ENCODE measurements at regions not wholly inside any gene's neighbourhood (a gene's known extent, or its start where the extent isn't known, plus 50 kb on each side); places are given as distances from the start of the nearest gene placed in this dataset.

- H3K9me3 Mint-ChIP-seq = no peaks in the 10 kb centered on the region
- TF ChIP-seq CTCF (conservative IDR thresholded peaks at IDR 0.05) = no peak
Observed at GRCh38 chr5:152218694-152219093, 186.4 kb downstream of the NMUR2 start.

GRCh38 chr5:152205804-152206203, 199.3 kb downstream of the NMUR2 start:
- no peaks in the 10 kb centered on the region for H3K4me1 ChIP-seq (ENCODE audit: control insufficient read depth, insufficient read depth, low read length)
- H3K4me3 Mint-ChIP-seq = no peak overlapping the region
- H3K36me3 ChIP-seq (ENCODE audit: control insufficient read depth, insufficient read depth, low read length) = no peaks in the 10 kb centered on the region
- H3K9ac ChIP-seq (ENCODE audit: extremely low read depth, low read length, poor library complexity, severe bottlenecking) = no peak overlapping the region
- no peaks in the 10 kb centered on the region for H3K4me1 Mint-ChIP-seq
- H3K27me3 ChIP-seq (ENCODE audit: control insufficient read depth, insufficient read depth, low read length, poor library complexity, severe bottlenecking) = no peaks in the 10 kb centered on the region
- DNase-seq = no peak
- no peak overlapping the region for H3K4me3 ChIP-seq (ENCODE audit: low read length)
- no peaks in the 10 kb centered on the region for H3K9me3 ChIP-seq (ENCODE audit: control insufficient read depth, low read length)
- WGBS, 2 experiments (ENCODE audit: insufficient coverage in 1 of 2, insufficient read length in 1 of 2) = 82 to 85% methylated on average over 1 of the region's 1 CpG
- no peaks in the 10 kb centered on the region for H3K27me3 Mint-ChIP-seq (ENCODE audit: insufficient read depth)
- peaks cover 3% of the 10 kb centered on the region for H3K9me3 Mint-ChIP-seq
- H3K36me3 Mint-ChIP-seq (ENCODE audit: low read depth) = no peaks in the 10 kb centered on the region
- no peak overlapping the region for H3K27ac Mint-ChIP-seq
- H3K27ac ChIP-seq (ENCODE audit: low read depth, low read length) = no peak overlapping the region
- no peak for TF ChIP-seq CTCF (conservative IDR thresholded peaks at IDR 0.05)

More at GRCh38 chr5:152218694-152219093, 186.4 kb downstream of the NMUR2 start:
- H3K4me3 ChIP-seq (ENCODE audit: low read length) = no peak overlapping the region
- peaks cover 4% of the 10 kb centered on the region for H3K27me3 Mint-ChIP-seq (ENCODE audit: insufficient read depth)
- no peak overlapping the region for H3K27ac Mint-ChIP-seq
- H3K9ac ChIP-seq (ENCODE audit: extremely low read depth, low read length, poor library complexity, severe bottlenecking) = no peak overlapping the region
- no peaks in the 10 kb centered on the region for H3K4me1 Mint-ChIP-seq
- H3K36me3 Mint-ChIP-seq (ENCODE audit: low read depth) = no peaks in the 10 kb centered on the region
- H3K4me3 Mint-ChIP-seq = no peak overlapping the region
- no peaks in the 10 kb centered on the region for H3K9me3 ChIP-seq (ENCODE audit: control insufficient read depth, low read length)
- no peaks in the 10 kb centered on the region for H3K36me3 ChIP-seq (ENCODE audit: control insufficient read depth, insufficient read depth, low read length)
- no peak for DNase-seq
- H3K27ac ChIP-seq (ENCODE audit: low read depth, low read length) = no peak overlapping the region
- 87 to 93% methylated on average over 3 of the region's 3 CpGs for WGBS, 2 experiments (ENCODE audit: insufficient coverage in 1 of 2, insufficient read length in 1 of 2)
- no peaks in the 10 kb centered on the region for H3K27me3 ChIP-seq (ENCODE audit: control insufficient read depth, insufficient read depth, low read length, poor library complexity, severe bottlenecking)
- no peaks in the 10 kb centered on the region for H3K4me1 ChIP-seq (ENCODE audit: control insufficient read depth, insufficient read depth, low read length)

GRCh38 chr5:152202321-152202720, 202.8 kb downstream of the NMUR2 start:
- H3K27ac Mint-ChIP-seq = no peak overlapping the region
- H3K4me1 ChIP-seq (ENCODE audit: control insufficient read depth, insufficient read depth, low read length) = no peaks in the 10 kb centered on the region
- no peak for DNase-seq
- no peaks in the 10 kb centered on the region for H3K4me1 Mint-ChIP-seq
- no peak overlapping the region for H3K4me3 ChIP-seq (ENCODE audit: low read length)
- H3K27me3 ChIP-seq (ENCODE audit: control insufficient read depth, insufficient read depth, low read length, poor library complexity, severe bottlenecking) = no peaks in the 10 kb centered on the region
- no peaks in the 10 kb centered on the region for H3K36me3 Mint-ChIP-seq (ENCODE audit: low read depth)
- no peaks in the 10 kb centered on the region for H3K9me3 ChIP-seq (ENCODE audit: control insufficient read depth, low read length)
- H3K27me3 Mint-ChIP-seq (ENCODE audit: insufficient read depth) = peaks cover 3% of the 10 kb centered on the region
- H3K27ac ChIP-seq (ENCODE audit: low read depth, low read length) = no peak overlapping the region
- no peaks in the 10 kb centered on the region for H3K9me3 Mint-ChIP-seq
- TF ChIP-seq CTCF (conservative IDR thresholded peaks at IDR 0.05) = no peak
- H3K4me3 Mint-ChIP-seq = no peak overlapping the region
- H3K9ac ChIP-seq (ENCODE audit: extremely low read depth, low read length, poor library complexity, severe bottlenecking) = no peak overlapping the region
- WGBS, 2 experiments (ENCODE audit: insufficient coverage in 1 of 2, insufficient read length in 1 of 2) = 98 to 100% methylated on average over 1 of the region's 1 CpG
- no peaks in the 10 kb centered on the region for H3K36me3 ChIP-seq (ENCODE audit: control insufficient read depth, insufficient read depth, low read length)

Data from endodermal cell (in vitro differentiated cells).